NB4 (cell line): ENCODE measurements at regions not wholly inside any gene's neighbourhood (a gene's known extent, or its start where the extent isn't known, plus 50 kb on each side); places are given as distances from the start of the nearest gene placed in this dataset.

Experiments used
- DNase-seq: peaks from one replicate; pipeline ENCODE4 v3.0.0; 2010; ENCODE audit warnings: low read depth
- H3K4me3 ChIP-seq: one replicate; pipeline ENCODE4 v1.5.1; 2011; ENCODE audit warnings: mild to moderate bottlenecking, low read depth, low read length, moderate library complexity
- CTCF ChIP-seq: IDR thresholded peaks from one replicate; pipeline ENCODE4 v1.5.1; 2012; ENCODE audit warnings: low read depth, low read length
- MYC ChIP-seq: IDR thresholded peaks from 2 replicates; pipeline ENCODE4 v1.6.1; 2011; ENCODE audit warnings: low read depth, low read length
- POLR2A ChIP-seq: IDR thresholded peaks from 2 replicates; pipeline ENCODE4 v1.6.1; 2011; ENCODE audit warnings: mild to moderate bottlenecking; ENCODE audit not compliant: insufficient read length; ENCODE audit errors: extremely low read depth
- TF ChIP-seq, protein P1 (sequence below): IDR thresholded peaks from 2 replicates; pipeline ENCODE4 v1.6.1; 2011; ENCODE audit warnings: low read depth, low read length

- no peak overlapping the region for H3K4me3 ChIP-seq
- no peak for DNase-seq
- no peak for TF ChIP-seq CTCF
- TF ChIP-seq, protein P1, sequence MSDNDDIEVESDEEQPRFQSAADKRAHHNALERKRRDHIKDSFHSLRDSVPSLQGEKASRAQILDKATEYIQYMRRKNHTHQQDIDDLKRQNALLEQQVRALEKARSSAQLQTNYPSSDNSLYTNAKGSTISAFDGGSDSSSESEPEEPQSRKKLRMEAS = no peak
- no peak for TF ChIP-seq POLR2A
- no peak for TF ChIP-seq MYC
These were observed 548.9 kb upstream of the CDH2 start for GRCh38 chr18:28725876-28726275.

DNA sequence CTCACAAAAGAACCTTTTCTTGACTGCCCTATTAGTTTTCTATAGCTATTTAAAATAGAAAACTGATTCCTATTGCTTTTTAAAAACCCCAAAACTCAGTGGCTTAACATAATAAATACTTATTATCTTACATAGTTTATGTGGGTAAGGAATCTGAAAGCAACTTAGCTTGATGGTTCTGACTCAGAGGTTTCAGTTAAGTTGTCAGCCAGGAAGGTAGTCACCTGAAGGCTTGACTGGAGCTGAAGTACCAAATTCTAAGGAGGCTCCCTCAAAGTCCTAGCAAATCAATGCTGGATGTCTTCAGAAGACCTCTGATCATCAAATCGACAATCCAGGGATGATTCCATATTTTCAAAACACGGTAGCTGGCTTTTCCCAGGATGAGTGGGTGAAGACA is 546.6 kb upstream of the CDH2 start:
- TF ChIP-seq, protein P1 = no peak
- TF ChIP-seq POLR2A (no peak), MYC (no peak), CTCF (no peak)
- DNase-seq = no peak
- H3K4me3 ChIP-seq = no peak overlapping the region

DNA sequence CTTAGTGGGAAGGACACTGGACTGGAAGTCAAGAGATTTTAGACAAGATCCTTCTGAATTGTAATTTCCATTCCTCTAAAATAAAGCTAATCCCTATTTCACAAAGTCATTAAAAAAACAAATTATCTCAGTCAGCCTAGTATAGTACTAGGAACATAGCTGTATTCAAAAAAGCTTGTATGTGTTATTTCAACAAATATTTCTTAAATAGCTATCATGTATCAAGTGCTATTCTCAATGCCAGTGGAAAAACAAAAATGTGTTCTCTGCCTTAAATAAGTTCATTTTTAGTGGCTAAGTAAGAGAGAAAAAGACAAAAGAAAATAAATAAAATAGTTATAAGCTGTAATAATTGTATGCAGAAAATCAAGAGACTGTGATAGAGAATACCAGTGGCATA is 541.8 kb upstream of the CDH2 start:
- DNase-seq = no peak
- TF ChIP-seq, protein P1 = no peak
- no peak for TF ChIP-seq POLR2A
- TF ChIP-seq MYC = no peak
- TF ChIP-seq CTCF = no peak
- no peak overlapping the region for H3K4me3 ChIP-seq

- no peak overlapping the region for H3K4me3 ChIP-seq
- TF ChIP-seq CTCF (no peak), POLR2A (no peak), MYC (no peak)
- TF ChIP-seq, protein P1 = no peak
- DNase-seq = no peak
These were observed 539.4 kb upstream of the CDH2 start for GRCh38 chr18:28716338-28716737.

DNA sequence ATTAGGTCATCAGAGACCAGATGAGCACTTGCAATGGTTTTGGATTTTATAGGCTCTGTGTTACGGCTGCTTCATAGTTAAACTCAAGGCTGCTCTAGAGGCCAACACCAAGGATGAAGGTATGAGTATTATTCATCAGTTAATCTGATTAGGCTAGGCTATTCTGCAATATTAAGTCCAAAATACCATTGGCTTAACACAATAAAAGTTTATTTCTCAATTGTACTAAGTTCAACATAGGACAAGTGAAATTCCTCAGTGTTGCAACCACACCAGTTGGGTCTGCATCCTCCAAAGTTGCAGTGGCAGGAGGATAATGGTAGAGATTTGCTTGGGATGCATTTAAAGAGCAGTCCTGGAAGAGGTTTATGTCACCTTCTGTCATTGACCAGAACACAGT is 538.3 kb upstream of the CDH2 start:
- TF ChIP-seq MYC = no peak
- no peak for TF ChIP-seq POLR2A
- TF ChIP-seq CTCF = no peak
- TF ChIP-seq, protein P1 = no peak
- DNase-seq = no peak
- H3K4me3 ChIP-seq = no peak overlapping the region

GRCh38 chr18:28714498-28714897 is 537.6 kb upstream of the CDH2 start:
- no peak overlapping the region for H3K4me3 ChIP-seq
- TF ChIP-seq CTCF (no peak), POLR2A (no peak), MYC (no peak)
- TF ChIP-seq, protein P1 = no peak
- no peak for DNase-seq
